SU-DHL-6 (cell line): ENCODE measurements at regions not wholly inside any gene's neighbourhood (a gene's known extent, or its start where the extent isn't known, plus 50 kb on each side); places are given as distances from the start of the nearest gene placed in this dataset.

Source experiments
- H2AFZ ChIP-seq: fragments of 200-600 bp; sonication (generic); 2 replicates; pipeline ENCODE4 v1.6.1; 2014; ENCODE audit warnings: low read depth, mild to moderate bottlenecking, moderate library complexity, mixed read lengths, antibody characterized with exemption, low read length; ENCODE audit not compliant: severe bottlenecking
- H3F3A ChIP-seq: fragments of 200-600 bp; shearing (Covaris generic); 2 replicates; pipeline ENCODE4 v1.6.0; 2016; ENCODE audit warnings: antibody characterized with exemption, mild to moderate bottlenecking; ENCODE audit not compliant: insufficient read depth
- H3K27ac ChIP-seq: fragments of 200-600 bp; sonication (generic); 2 replicates; pipeline ENCODE4 v1.5.1; 2016; ENCODE audit warnings: low read depth, mild to moderate bottlenecking, low read length, moderate library complexity, mixed read lengths
- H3K27me3 ChIP-seq: fragments of 200-600 bp; sonication (generic), shearing (Covaris generic); 2 replicates; pipeline ENCODE4 v1.6.0; 2014; ENCODE audit warnings: mild to moderate bottlenecking, low read length
- H3K36me3 ChIP-seq: fragments of 200-600 bp; sonication (generic); 2 replicates; pipeline ENCODE4 v1.6.1; 2014; ENCODE audit warnings: mild to moderate bottlenecking, low read length, mixed read lengths
- H3K4me2 ChIP-seq: fragments of 300-600, 200-600 bp; shearing (Covaris generic), sonication (generic); 2 replicates; pipeline ENCODE4 v1.6.0; 2014; ENCODE audit warnings: low read length, low read depth, mild to moderate bottlenecking; ENCODE audit not compliant: poor library complexity, severe bottlenecking
- H3K4me3 ChIP-seq: fragments of 200-600 bp; sonication (generic); 2 replicates; pipeline ENCODE4 v1.5.1; 2014; ENCODE audit warnings: antibody characterized with exemption, low read length, mild to moderate bottlenecking, mixed read lengths; ENCODE audit not compliant: insufficient read depth, poor library complexity, severe bottlenecking
- H3K79me2 ChIP-seq: fragments of 200-600 bp; sonication (generic); 2 replicates; pipeline ENCODE4 v1.6.1; 2014; ENCODE audit warnings: mild to moderate bottlenecking, low read length, moderate library complexity; ENCODE audit not compliant: insufficient read depth
- H3K9ac ChIP-seq: fragments of 200-600 bp; sonication (generic); 2 replicates; pipeline ENCODE4 v1.7.0; 2014; ENCODE audit warnings: mild to moderate bottlenecking, low read length
- H3K9me2 ChIP-seq: fragments of 200-600 bp; sonication (generic); replicated peaks from 2 replicates; pipeline ENCODE4 v1.6.1; 2014; ENCODE audit warnings: low read length; ENCODE audit not compliant: insufficient read depth
- H3K9me3 ChIP-seq: fragments of 200-600 bp; sonication (generic); 2 replicates; pipeline ENCODE4 v1.6.1; 2014; ENCODE audit warnings: low read length, mixed read lengths; ENCODE audit not compliant: insufficient read depth
- H4K20me1 ChIP-seq: fragments of 200-600 bp; sonication (generic); 2 replicates; pipeline ENCODE4 v1.6.1; 2014; ENCODE audit warnings: low read depth, mild to moderate bottlenecking, antibody characterized with exemption, low read length, moderate library complexity, mixed read lengths
- CTCF ChIP-seq: fragments of 200-600 bp; sonication (generic); IDR thresholded peaks from one replicate; pipeline ENCODE4 v1.5.1; 2017; ENCODE audit warnings: antibody characterized with exemption, mild to moderate bottlenecking, low read length, moderate library complexity; ENCODE audit not compliant: insufficient read depth, poor library complexity, severe bottlenecking
- EZH2phosphoT487 ChIP-seq: fragments of 200-600 bp; sonication (generic), shearing (Covaris generic); conservative IDR thresholded peaks from 2 replicates; pipeline ENCODE4 v1.6.1; 2018; ENCODE audit warnings: mild to moderate bottlenecking, antibody characterized with exemption, low read length, moderate library complexity, mixed read lengths

- TF ChIP-seq EZH2phosphoT487 (no peak), CTCF (no peak)
- no peaks in the 10 kb centered on the region for H3K27me3 ChIP-seq
- H3K9ac ChIP-seq = no peak overlapping the region
- no peaks in the 10 kb centered on the region for H4K20me1 ChIP-seq
- no peaks in the 10 kb centered on the region for H3K79me2 ChIP-seq
- H3K27ac ChIP-seq = no peak overlapping the region
- H3K4me2 ChIP-seq = no peak overlapping the region
- no peaks in the 10 kb centered on the region for H3K36me3 ChIP-seq
- H3K4me3 ChIP-seq = no peak overlapping the region
- no peaks in the 10 kb centered on the region for H3K9me3 ChIP-seq
- no peaks in the 10 kb centered on the region for H3F3A ChIP-seq
- H3K9me2 ChIP-seq = no peaks in the 10 kb centered on the region
- H2AFZ ChIP-seq = no peak overlapping the region
These were observed 936.1 kb upstream of the NR2F2 start for GRCh38 chr15:95394186-95395067.

- no peak overlapping the region for H3K27ac ChIP-seq
- no peaks in the 10 kb centered on the region for H3K79me2 ChIP-seq
- no peaks in the 10 kb centered on the region for H3F3A ChIP-seq
- H2AFZ ChIP-seq = no peak overlapping the region
- H3K9me2 ChIP-seq = no peaks in the 10 kb centered on the region
- H3K4me3 ChIP-seq = no peak overlapping the region
- H3K9ac ChIP-seq = no peak overlapping the region
- no peaks in the 10 kb centered on the region for H3K27me3 ChIP-seq
- TF ChIP-seq EZH2phosphoT487 (no peak), CTCF (no peak)
- no peaks in the 10 kb centered on the region for H3K36me3 ChIP-seq
- no peaks in the 10 kb centered on the region for H4K20me1 ChIP-seq
- H3K4me2 ChIP-seq = no peak overlapping the region
- no peaks in the 10 kb centered on the region for H3K9me3 ChIP-seq
These were observed 930.1 kb upstream of the NR2F2 start for GRCh38 chr15:95400428-95400827.

- H3F3A ChIP-seq = no peaks in the 10 kb centered on the region
- no peaks in the 10 kb centered on the region for H3K36me3 ChIP-seq
- H3K4me3 ChIP-seq = no peak overlapping the region
- no peak overlapping the region for H3K9ac ChIP-seq
- H3K9me3 ChIP-seq = no peaks in the 10 kb centered on the region
- TF ChIP-seq CTCF (no peak), EZH2phosphoT487 (no peak)
- H4K20me1 ChIP-seq = no peaks in the 10 kb centered on the region
- H3K27me3 ChIP-seq = no peaks in the 10 kb centered on the region
- H3K79me2 ChIP-seq = no peaks in the 10 kb centered on the region
- H2AFZ ChIP-seq = no peak overlapping the region
- H3K4me2 ChIP-seq = no peak overlapping the region
- no peaks in the 10 kb centered on the region for H3K9me2 ChIP-seq
- no peak overlapping the region for H3K27ac ChIP-seq
These were observed 928.9 kb upstream of the NR2F2 start for GRCh38 chr15:95401587-95401986.
